GM21576 (cell line): ENCODE measurements at regions not wholly inside any gene's neighbourhood (a gene's known extent, or its start where the extent isn't known, plus 50 kb on each side); places are given as distances from the start of the nearest gene placed in this dataset.
"Not testable (repeated sequence)": the region's sequence is repeated elsewhere in the genome, so short reads cannot be mapped to it uniquely, and the experiment has no call there.

Source experiments
- ATAC-seq: cut with Tn5 transposase; IDR thresholded peaks from one replicate; pipeline ENCODE4 v1.9.1; 2021; ENCODE audit warnings: mild to moderate bottlenecking, moderate library complexity; ENCODE audit not compliant: unreplicated experiment

DNA sequence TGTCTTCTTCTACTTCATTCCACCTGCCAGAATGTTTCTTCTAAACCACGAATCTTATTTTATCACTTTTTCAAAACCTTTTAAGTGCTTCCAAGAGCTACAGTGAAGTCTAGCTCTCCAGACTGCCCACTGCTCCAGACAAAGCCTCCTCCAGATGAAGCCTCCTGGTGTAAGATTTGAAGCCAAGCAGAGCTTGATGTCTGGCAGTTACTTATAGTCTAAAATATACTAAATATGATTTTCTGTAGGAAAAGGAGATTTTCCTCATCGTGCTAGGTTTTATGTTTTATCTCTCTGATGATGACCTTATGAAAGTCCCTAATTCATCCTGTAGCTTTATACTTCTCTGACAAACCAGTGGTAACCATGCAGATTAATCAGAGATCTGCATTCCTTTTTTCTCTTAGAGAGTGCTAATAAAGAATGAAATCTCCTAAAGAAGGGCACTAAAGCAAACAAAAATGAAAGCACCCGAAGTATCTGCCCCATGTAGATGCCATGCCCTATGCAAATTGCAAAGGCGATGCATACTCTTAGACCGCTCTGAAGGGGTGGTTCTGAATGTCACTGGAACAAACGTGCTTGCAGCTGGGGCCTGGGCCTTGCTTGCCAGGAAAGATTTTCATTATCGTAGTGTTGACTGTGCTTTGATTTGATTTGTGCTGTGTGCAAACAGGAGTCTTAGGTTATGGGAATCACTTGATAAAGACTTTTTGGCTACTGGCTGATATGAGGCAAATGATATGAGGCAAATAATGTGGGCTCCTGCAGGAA lies 314.2 kb downstream of the PID1 start:
- ATAC-seq: no peak

DNA sequence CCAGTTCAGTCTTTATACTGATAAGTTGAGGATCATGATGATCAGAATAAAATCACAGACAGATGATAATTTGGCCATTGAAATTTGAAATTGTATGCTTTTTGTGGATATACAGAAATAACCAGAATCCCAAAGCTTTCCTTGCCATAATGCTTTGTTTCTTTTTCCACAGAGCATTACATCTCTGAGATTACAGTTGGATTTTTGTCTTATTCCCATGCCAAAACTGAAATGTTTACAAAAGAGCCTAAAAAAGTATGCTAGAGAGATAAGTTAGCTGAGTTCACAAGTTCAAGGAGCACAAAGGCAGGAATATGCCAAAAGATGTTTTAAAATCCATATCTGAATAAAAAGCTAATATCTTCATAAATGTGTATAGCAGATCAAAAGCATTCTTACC lies 321.3 kb downstream of the PID1 start:
- ATAC-seq: no peak

DNA sequence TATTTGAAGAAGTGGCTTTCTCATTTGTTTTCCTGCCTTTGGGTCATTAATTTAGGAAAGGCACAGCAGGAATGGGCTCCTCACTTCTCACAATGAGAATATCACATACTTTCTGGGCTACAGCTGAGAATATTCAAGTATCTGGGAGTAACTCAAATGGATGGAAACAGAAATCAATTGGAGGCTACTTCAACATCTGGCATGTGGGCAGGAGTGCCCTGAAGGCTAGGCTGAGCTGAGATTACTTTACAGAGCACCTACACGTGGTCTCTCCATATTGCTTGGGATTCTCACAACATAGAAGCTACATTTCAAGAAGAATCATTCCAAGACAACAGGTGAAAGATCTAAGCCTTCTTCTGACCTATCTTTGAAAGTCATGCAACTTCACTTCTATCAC lies 325.4 kb downstream of the PID1 start:
- ATAC-seq: no peak

DNA sequence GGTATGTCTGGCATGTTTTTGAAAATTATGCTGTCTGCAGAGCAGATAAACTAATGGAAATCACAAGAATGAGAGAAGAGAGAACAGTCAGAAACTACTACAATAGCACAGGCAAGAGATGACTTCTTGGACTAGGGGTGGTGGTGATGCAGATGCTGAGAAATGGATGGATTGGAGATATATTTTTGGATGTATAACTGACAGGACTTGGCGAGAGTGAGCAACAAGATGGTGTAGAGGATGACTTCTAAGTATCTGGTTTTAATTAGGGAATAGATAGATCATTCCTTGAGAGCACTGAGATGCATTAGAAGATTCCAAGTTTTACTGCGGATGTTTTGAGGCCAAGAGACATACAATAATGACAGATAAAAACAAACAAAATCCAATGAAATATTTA lies 328.2 kb downstream of the PID1 start:
- ATAC-seq: no peak

DNA sequence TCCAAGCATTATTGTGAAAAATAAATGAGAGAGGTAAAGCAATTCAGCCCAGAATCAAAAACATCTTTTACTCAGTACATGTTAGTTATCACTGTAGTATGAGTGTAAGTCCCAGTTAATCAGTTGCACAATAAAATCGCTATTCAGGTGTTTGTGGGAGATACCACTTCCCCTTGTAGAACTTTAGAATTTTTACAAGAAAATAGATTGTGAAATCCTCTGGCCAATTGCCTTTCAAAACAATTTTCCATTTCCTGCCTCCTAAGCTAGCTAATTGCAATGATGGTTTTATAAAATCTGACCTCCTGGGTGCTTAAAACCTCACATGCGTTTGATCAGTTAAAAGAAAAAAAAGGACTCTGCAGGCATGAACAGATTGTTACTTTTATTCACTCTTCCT lies 332.5 kb downstream of the PID1 start:
- ATAC-seq: no peak

DNA sequence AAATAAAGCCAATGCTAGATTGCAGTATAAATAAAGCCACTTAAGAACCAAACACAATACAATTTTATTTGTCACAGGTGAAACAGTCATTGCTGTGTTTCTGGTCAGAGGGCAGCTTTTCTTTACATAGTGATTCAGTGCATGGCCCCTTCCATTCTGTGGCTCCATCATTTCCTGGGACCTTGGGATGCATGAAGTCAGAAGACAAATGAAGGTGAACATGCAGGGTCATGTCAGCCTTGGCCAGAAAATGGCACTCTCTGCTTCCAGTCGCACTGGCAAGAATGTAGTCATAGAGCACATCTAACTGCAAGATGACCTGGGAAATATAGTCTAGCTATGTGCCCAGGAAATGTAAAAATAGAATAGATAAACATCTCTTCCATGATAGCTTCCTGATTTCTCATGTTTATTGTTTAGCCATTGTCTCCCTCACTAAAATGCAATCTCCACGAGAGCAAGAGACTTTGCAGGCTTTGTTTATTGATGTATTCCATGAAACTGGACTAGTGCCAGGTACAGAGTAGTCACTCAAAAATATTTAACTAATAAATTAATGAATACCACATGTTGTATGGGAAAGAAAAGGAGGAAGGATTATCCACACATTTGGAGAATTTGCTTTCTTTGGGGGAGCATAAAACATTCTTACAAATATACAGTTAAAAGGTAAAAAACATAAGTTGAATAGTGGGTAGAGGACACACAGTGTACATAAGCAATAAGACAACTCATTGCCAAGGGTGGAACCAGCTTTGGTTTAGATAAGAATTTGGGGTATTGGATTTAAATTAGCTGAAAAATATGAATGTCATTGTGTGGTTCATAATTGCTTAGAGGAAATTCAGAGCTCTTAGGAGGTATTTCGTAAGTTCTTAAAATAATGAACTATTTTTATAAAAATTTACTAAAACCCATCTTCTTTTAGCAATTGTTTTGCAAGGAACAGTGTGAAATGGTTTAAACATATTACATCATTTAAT lies 343.8 kb downstream of the PID1 start:
- ATAC-seq: no peak

DNA sequence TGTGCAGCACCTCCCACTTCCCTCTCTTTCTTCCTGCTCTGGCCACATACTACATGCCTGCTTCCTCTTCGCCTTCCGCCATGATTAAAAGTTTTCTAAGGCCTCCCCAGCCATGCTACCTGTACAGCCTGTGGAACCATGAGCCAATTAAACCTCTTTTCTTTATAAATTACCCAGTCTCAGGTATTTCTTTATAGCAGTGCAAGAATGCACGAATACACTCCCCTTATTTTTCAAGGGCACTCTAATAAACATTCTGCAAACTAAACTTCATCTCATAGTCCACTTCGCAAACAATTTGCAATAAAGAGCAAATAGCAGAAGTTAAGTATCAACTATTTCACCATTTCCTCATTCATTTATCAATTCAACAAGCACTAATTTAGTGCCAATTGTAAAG lies 351.3 kb downstream of the PID1 start:
- ATAC-seq: no peak

DNA sequence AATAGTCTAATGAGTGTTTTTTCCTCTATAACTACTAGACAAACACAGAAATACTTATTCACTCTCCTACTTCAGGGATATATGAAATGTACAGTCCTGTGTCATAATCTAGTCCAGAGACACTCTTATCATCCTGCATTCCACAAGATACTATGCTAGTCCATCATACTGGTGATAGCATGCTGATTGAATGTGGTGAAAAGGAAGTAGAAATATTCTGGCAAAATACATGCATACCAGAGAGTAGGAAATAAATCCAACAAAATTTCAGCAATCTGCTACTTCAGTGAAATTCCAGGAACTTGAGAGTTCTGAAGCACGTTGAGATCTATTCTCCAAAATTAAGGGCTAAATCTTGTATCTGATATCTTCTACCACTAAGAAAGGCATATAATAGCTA lies 353.9 kb downstream of the PID1 start:
- no peak for ATAC-seq

DNA sequence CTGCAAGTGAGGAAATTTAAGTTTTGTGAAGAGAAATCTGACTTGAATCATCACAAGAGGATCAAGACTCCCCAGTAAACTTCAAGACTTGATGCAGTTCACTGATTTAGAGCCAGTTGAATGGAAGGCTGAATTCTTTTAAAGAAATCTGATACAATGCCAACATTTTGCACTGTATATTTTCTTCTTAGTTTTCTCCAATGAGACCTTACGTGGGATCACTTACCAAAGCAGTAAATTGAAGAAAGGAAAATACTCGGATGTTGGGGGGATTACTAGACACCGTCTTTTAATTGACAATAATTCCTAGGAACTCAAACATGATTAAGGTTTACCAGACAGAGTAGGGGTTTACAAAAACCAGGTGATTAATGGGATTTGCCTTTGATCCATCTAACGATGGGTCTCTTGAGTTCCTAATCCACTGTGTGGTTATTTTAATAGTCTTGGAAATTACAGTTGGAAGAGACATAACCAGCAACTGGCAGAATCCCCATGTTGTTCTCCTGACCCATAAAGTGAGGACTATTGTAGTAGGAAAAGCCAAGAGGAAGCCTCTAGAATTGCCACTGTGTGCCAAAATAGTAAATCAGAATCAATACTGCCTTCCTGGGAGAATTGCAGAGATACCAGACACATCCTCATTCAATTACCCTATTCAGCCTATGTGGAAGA lies 354.5 kb downstream of the PID1 start:
- no peak for ATAC-seq

DNA sequence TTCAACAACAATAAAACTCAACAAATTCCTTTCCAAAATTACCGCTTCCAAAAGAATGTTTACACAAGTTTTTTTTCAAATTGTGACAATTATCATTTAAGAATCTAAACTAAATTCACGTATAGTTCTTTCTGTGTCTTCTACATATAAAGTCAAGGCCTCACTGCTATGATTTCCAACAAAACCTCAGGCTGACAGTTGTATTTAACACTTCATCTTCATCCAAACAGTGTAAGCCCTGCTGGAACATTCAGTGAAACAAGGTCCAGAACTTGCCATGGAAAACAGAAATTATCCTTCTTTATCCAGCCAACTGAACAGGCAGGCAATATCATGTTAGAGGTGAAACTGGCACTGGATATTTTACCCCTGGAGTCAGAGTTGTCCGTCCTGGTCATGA lies 357.9 kb downstream of the PID1 start:
- ATAC-seq: no peak

DNA sequence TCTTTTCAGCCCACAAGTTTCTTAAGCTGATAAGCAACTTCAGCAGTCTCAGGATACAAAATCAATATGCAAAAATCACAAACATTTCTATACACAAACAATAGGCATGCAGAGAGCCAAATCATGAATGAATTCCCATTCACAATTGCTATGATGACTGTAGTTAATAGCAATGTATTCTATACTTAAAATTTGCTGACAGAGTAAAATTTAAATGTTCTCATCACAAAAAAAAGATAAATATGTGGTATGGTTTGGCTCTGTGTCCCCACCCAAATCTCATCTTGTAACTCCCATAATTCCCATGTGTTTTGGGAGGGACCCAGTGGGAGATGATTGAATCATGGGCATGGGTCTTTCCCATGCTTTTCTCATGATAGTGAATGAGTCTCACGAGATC lies 360.2 kb downstream of the PID1 start:
- not testable (repeated sequence) for ATAC-seq

DNA sequence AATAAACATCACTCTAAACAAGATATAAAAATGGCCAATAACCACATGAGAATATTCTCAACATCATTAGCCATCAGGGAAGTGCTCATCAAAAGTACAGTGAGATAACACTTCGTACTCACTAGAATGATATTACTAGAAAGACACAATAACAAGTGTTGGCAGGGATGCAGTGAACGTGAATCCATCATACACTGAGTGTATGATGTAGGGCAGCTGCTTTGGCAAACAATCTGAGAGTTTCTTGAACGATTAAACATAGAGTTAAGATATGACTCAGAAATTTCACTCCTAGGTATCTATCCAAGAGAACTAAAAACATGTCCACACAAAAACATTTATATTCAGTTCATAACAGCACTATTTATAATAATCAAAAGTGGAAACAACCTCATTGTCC lies 368.9 kb downstream of the PID1 start:
- no peak for ATAC-seq

DNA sequence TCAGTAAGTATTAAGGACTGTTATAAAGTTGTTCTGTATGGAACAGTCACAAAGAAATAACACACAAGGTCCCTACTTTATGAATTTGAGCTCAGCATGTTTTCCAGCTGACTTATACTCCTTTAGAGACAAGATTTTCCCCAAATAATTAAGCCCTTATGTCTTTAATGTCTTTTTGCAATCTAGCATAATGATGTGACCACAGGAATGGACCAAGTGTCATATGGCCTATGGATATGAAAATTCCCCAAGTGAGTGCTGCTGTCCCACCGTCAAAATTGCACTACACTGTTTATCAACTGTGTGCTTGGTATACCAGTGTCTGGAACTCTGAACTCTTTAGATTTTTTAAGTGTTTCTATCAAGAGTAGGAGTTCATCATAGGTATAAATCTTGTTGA lies 369.6 kb downstream of the PID1 start:
- ATAC-seq: no peak

DNA sequence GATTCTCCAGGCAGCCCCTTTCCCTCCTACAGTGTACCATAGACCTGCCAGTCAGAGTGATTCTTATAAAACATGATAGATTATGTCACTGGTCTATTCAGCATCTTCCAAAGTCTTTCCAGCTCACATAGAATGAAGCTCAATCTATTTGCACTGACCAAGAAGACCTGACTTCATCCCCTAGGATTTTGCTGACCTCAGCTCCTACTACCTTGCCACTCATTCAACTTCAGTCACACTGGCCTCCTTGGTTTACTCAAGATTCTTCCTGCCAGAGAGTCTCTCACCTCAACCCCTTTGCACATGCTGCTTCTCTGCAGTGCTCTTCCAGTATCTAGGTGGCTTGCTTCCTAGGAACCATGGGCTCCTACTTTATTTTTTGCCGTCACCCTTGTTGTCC lies 392.9 kb downstream of the PID1 start:
- ATAC-seq: no peak

DNA sequence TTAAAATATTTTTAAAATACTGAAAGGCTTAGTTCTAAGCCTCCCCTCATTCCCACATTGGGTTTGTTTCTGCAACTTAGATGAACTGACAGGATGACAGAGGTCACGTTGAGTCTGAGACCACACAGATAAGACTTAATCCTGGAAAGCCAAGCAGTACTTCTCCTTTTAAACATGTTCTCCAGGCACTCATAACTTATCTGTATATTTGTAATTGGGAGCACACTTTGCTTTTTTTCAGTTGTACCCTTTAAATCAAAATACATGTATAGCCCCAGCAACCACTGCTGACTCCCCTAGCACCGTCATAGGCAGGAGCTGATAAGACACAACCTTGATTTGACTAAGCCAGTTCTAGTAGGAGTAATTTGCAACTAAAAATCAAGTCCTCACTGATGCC lies 394.8 kb downstream of the PID1 start:
- no peak for ATAC-seq

DNA sequence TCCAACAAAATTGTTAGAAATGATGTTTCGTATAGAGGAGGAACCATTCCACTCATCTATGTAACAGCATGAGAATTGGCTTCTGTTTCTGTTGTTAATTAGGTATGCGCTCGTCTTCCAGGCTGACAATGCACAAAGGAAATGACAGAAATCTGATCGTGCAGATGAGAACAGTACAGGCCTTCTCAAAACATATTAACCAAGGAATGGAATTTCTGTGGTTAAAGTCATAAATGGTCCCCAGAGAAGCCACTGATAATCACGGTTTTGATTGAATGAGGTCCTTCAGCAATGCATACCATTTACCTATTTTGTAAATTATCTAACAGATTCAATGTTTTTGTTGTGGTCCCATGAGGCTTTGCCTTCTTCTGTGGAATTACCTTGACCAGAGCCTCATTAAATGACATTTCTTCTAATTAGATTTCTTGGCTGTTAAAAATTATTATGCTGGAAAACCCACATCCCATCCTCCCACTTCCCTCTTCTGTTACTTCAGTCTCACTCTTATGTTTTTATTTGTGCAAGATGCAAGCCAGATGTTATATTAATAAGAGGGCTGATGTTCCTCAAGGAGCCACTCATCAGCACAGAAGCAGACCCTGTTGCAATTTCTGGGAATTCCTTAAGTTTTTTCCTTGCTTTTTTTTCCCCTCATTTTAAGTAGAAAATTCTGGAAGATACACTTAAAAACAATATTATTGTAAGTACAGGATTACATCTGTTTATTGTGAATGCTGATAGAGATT lies 395.8 kb downstream of the PID1 start:
- no peak for ATAC-seq

DNA sequence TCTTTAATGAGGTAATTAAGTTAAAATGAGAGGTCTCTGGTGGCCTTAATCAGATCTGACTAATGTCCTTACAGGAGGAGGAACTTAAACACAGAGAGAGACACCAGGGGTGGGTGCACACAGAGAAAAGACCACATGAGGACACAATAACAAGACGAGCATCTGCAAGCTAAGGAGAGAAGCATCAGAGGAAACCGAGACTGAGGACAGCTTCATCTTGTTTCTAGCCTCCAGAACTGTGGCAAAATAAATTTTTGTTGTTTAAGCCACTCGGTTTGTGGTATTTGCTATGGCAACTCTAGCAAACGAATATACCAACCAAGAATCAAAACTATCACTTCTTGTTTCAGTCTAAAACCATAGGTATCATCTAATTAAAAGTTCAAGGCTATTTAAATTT lies 400.1 kb downstream of the PID1 start:
- ATAC-seq: no peak

DNA sequence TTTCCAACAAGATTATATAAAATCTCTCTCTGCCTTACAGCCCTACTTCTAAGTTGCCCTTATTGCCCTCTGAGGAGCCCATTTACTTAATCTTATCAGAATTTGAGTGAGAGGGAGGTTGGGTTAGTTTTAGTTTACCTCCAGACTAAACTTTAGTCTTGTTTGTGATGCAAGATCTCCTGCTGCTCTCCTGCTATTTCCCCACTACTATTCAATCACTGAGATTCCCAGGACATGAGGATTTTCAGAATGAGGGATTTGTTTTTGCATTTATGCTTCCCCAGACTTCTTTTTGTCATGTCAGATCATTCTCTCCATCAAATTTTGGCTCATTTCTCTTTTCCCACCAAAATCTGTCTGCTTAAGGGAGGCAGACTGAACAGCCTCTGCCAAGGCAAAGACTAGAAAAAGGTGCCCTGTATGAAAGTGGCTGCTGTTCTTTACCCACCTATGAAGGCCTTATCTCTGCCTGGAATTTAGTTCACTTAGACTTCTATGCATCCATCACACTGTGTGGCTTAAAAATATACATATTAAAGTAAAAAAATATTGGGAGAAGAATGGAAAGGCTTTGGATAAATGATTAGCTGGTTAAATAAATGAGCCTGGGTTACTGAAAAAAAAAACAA lies 401.3 kb downstream of the PID1 start:
- ATAC-seq: no peak

DNA sequence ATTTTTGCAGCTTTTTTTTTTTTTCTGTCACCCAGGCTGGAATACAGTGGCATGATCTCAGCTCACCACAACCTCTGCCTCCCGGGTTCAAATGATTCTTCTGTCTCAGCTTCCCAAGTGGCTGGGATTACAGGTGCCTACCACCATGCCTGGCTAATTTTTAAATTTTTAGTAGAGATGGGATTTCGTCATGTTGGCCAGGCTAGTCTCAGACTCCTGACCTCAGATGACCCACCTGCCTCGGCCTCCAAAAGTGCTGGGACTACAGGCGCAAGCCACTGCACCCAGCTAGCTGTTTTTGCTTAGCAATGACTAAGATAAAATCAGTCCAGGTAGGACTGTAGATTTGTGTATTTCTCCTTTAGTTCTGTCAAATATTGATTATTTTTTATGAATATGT lies 403.7 kb downstream of the PID1 start:
- ATAC-seq: no peak

DNA sequence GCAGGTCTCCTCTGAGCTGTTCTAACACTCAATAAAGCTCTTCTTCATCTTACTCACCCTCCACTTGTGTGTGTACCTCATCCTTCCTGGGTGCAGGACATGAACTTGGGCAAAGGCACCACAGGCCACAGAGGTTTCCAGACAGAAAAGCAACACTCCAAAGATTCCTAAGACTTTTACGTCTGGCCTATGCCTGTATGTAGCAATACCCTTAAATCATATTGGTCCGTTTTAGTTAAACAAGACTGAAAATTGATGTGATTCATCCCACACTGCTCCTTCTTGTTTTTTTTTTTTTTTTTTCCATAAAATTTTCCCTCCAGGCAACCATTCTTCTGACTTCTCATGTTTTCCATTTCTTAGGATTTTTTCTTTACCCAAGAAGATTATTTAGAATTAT lies 404.3 kb downstream of the PID1 start:
- ATAC-seq: no peak
